Ovary (tissue), 7 donors: ENCODE measurements at regions not wholly inside any gene's neighbourhood (a gene's known extent, or its start where the extent isn't known, plus 50 kb on each side); places are given as distances from the start of the nearest gene placed in this dataset.

Experiments
- DNase-seq, 5 donors: peaks; one replicate each; pipeline ENCODE4 v3.0.0-alpha.2; 2019 to 2020
- H3K27ac ChIP-seq, 2 donors: fragments of 200-600 bp; one replicate each; pipeline versions ENCODE4 v1.5.1 to v1.8.0; 2019 to 2022
- H3K27me3 ChIP-seq: fragments of 200-600 bp; one replicate; pipeline ENCODE4 v1.8.0; 2022
- H3K36me3 ChIP-seq: fragments of 200-600 bp; sonication (generic); one replicate; pipeline ENCODE4 v1.5.1; 2019
- H3K4me1 ChIP-seq: one replicate; pipeline ENCODE4 v1.8.1; 2013; ENCODE audit warnings: mild to moderate bottlenecking, moderate library complexity; ENCODE audit not compliant: insufficient read depth
- H3K4me3 ChIP-seq: fragments of 200-600 bp; sonication (generic); one replicate; pipeline ENCODE4 v1.5.1; 2017
- H3K9me3 ChIP-seq, 2 donors: fragments of 200-600 bp in 1 of 2; sonication (generic) in 1 of 2; one replicate each; pipeline versions ENCODE4 v1.5.1 to v1.8.1; 2013 to 2019; ENCODE audit warnings: mild to moderate bottlenecking in 1 of 2, moderate library complexity in 1 of 2
- CTCF ChIP-seq, 3 donors: fragments of 450-650 bp in 2 of 3; fragments of 200-600 bp in 1 of 3; IDR thresholded peaks; one replicate each; pipeline versions ENCODE4 v1.5.1 to v1.8.0; 2016 to 2022; ENCODE audit warnings: antibody characterized with exemption in 3 of 3, mild to moderate bottlenecking in 1 of 3
- EP300 ChIP-seq: sonication (generic); formaldehyde crosslinking; IDR thresholded peaks from one replicate; pipeline ENCODE4 v1.6.1; 2017; ENCODE audit warnings: antibody characterized with exemption
- POLR2A ChIP-seq: fragments of 450-650 bp; IDR thresholded peaks from one replicate; pipeline ENCODE4 v1.6.1; 2017; ENCODE audit warnings: antibody characterized with exemption, mild to moderate bottlenecking, moderate library complexity
- WGBS, 3 donors: extraction: QIAGEN DNeasy Blood & Tissue Kit in 1 of 3; methylation state at CpG; one replicate each; pipeline versions ENCODE4 v1.1.5 to v1.1.7; 2013 to 2017; 5-methylcytosine and 5-hydroxymethylcytosine counted together
- intact Hi-C, 4 donors: fragments of 100-400 bp; cut with DNase I; formaldehyde crosslinking; loops; one replicate each; pipeline versions ENCODE4 v1.11.0 to v1.15.1; 2022 to 2023
- donor health status: DM: no; HTN: no; CAD: no; lungs with moderate emphysema.
- donor health status: DM: no; HTN: no; CAD: no.
- donor health status: Bipolar disorder and iron deficiency.
- donor health status: DM: no; HTN: no; CAD: no.
- donor health status: DM: yes; HTN: yes; CAD: no.

- no peaks in the 10 kb centered on the region for H3K27me3 ChIP-seq
- intact Hi-C loops, result loop anchor here in 1 of 4 donors (10.0 kb wide), 1 partner anchor 738 kb away; no protein-coding TSS in a partner anchor
- WGBS, 3 donors, result 23 to 40% (median 27%) methylated on average over 14 of the region's 14 CpGs
- H3K27ac ChIP-seq, result no peak overlapping the region
- H3K4me3 ChIP-seq, result no peak overlapping the region
- no peak for DNase-seq
- TF ChIP-seq POLR2A (no peak), CTCF (IDR thresholded peaks at IDR 0.05) (no peak), EP300 (no peak)
- H3K4me1 ChIP-seq, result no peaks in the 10 kb centered on the region
- H3K9me3 ChIP-seq, result no peaks in the 10 kb centered on the region
- no peaks in the 10 kb centered on the region for H3K36me3 ChIP-seq
These were observed 53.9 kb upstream of the ZNF157 start for GRCh38 chrX:47316276-47317025.
